Psoas muscle (tissue), 7 donors: ENCODE measurements at regions not wholly inside any gene's neighbourhood (a gene's known extent, or its start where the extent isn't known, plus 50 kb on each side); places are given as distances from the start of the nearest gene placed in this dataset.
A peak's percentile ranks its signal among the peaks of the same experiment; 100 is the strongest.

Experiments
- ATAC-seq, 4 donors: fragments of 200-7000 bp; cut with Tn5 transposase; one replicate each; pipeline ENCODE4 v1.9.1; 2020; ENCODE audit warnings: moderate library complexity in 3 of 4, mild to moderate bottlenecking in 2 of 4
- DNase-seq, 2 donors: peaks; one replicate each; pipeline ENCODE4 v3.0.0-alpha.2; 2020
- H3K27ac ChIP-seq: fragments of 200-600 bp; one replicate; pipeline ENCODE4 v1.8.0; 2022
- H3K27me3 ChIP-seq, 3 donors: fragments of 200-600 bp in 1 of 3; one replicate each; pipeline versions ENCODE4 v1.6.1 to v1.8.0; 2013 to 2022; ENCODE audit warnings: low read length in 2 of 3, mild to moderate bottlenecking in 2 of 3, moderate library complexity in 1 of 3; ENCODE audit not compliant: insufficient read depth in 3 of 3
- H3K36me3 ChIP-seq, 2 donors: fragments of 200-600 bp in 1 of 2; one replicate each; pipeline versions ENCODE4 v1.6.1 to v1.8.0; 2013 to 2022; ENCODE audit warnings: low read depth in 1 of 2, mild to moderate bottlenecking in 1 of 2, moderate library complexity in 1 of 2; ENCODE audit not compliant: insufficient read depth in 1 of 2
- H3K4me1 ChIP-seq: fragments of 200-600 bp; one replicate; pipeline ENCODE4 v1.8.0; 2022
- H3K4me3 ChIP-seq: fragments of 200-600 bp; one replicate; pipeline ENCODE4 v1.8.0; 2022; ENCODE audit warnings: mild to moderate bottlenecking
- H3K9me3 ChIP-seq: fragments of 200-600 bp; one replicate; pipeline ENCODE4 v1.8.0; 2022
- CTCF ChIP-seq: fragments of 200-600 bp; IDR thresholded peaks from one replicate; pipeline ENCODE4 v1.8.0; 2022; ENCODE audit warnings: antibody characterized with exemption
- WGBS, 3 donors: extraction: QIAGEN DNeasy Blood & Tissue Kit; methylation state at CpG; one replicate each; pipeline versions ENCODE4 v1.1.6 to v1.1.7; 2013; 5-methylcytosine and 5-hydroxymethylcytosine counted together
- intact Hi-C, 2 donors: fragments of 100-400 bp; cut with DNase I; formaldehyde crosslinking; loops; one replicate each; pipeline versions ENCODE4 v1.11.0 to v1.14.2; 2022
- donor health status: healthy with polysubstance abuse.
- donor health status: DM: no; HTN: no; CAD: no; lungs with moderate emphysema.
- donor health status: Bipolar disorder and iron deficiency.
- donor health status: healthy.
- donor health status: DM: yes; HTN: yes; CAD: no.
- donor health status: DM: no; HTN: no; CAD: no.
- donor health status: DM: yes; HTN: yes; CAD: no.

GRCh38 chr16:48082516-48082915 is 73.3 kb downstream of the ABCC12 start:
- Histone ChIP-seq H3K9me3 (no peaks in the 10 kb centered on the region), H3K4me3 (no peak overlapping the region), H3K4me1 (peaks cover 15% of the 10 kb centered on the region), H3K36me3 (no peaks in the 10 kb centered on the region), H3K27ac (no peak overlapping the region), H3K27me3 (no peaks in the 10 kb centered on the region)
- ATAC-seq (no peak), DNase-seq (no peak)
- intact Hi-C loops, result no loop called here
- 46 to 58% (median 54%) methylated on average over 6 of the region's 6 CpGs for WGBS, 3 donors
- TF ChIP-seq CTCF, result no peak

GRCh38 chr16:48081656-48082055 is 74.1 kb downstream of the ABCC12 start:
- ATAC-seq, result peak in 1 of 4 donors; percentile 11
- no peak overlapping the region for H3K27ac ChIP-seq
- no peak for DNase-seq
- no peaks in the 10 kb centered on the region for H3K27me3 ChIP-seq
- no peaks in the 10 kb centered on the region for H3K36me3 ChIP-seq
- no peak overlapping the region for H3K4me3 ChIP-seq
- H3K4me1 ChIP-seq, result peaks cover 6% of the 10 kb centered on the region
- TF ChIP-seq CTCF, result no peak
- intact Hi-C loops, result no loop called here
- no peaks in the 10 kb centered on the region for H3K9me3 ChIP-seq
- WGBS, 3 donors, result 55 to 76% (median 64%) methylated on average over 3 of the region's 3 CpGs

GRCh38 chr16:48076455-48077012 is 79.3 kb downstream of the ABCC12 start:
- H3K9me3 ChIP-seq, result no peaks in the 10 kb centered on the region
- intact Hi-C loops, result no loop called here
- 76 to 85% (median 83%) methylated on average over 2 of the region's 2 CpGs for WGBS, 3 donors
- no peaks in the 10 kb centered on the region for H3K36me3 ChIP-seq
- H3K27me3 ChIP-seq, result no peaks in the 10 kb centered on the region
- no peak overlapping the region for H3K4me3 ChIP-seq
- no peaks in the 10 kb centered on the region for H3K4me1 ChIP-seq
- no peak overlapping the region for H3K27ac ChIP-seq
- TF ChIP-seq CTCF, result no peak
- ATAC-seq (no peak), DNase-seq (no peak)

GRCh38 chr16:48075398-48075797 is 80.4 kb downstream of the ABCC12 start:
- no peak overlapping the region for H3K27ac ChIP-seq
- 39 to 67% (median 48%) methylated on average over 3 of the region's 3 CpGs for WGBS, 3 donors
- intact Hi-C loops, result no loop called here
- no peaks in the 10 kb centered on the region for H3K27me3 ChIP-seq
- DNase-seq (no peak), ATAC-seq (no peak)
- no peaks in the 10 kb centered on the region for H3K36me3 ChIP-seq
- no peaks in the 10 kb centered on the region for H3K9me3 ChIP-seq
- no peak for TF ChIP-seq CTCF
- no peaks in the 10 kb centered on the region for H3K4me1 ChIP-seq
- no peak overlapping the region for H3K4me3 ChIP-seq

- Histone ChIP-seq H3K9me3 (no peaks in the 10 kb centered on the region), H3K36me3 (no peaks in the 10 kb centered on the region), H3K27ac (no peak overlapping the region), H3K27me3 (no peaks in the 10 kb centered on the region), H3K4me1 (no peaks in the 10 kb centered on the region), H3K4me3 (no peak overlapping the region)
- no peak for TF ChIP-seq CTCF
- WGBS, 3 donors, result 56 to 70% (median 63%) methylated on average over 2 of the region's 2 CpGs
- ATAC-seq (no peak), DNase-seq (no peak)
- intact Hi-C loops, result no loop called here
Observed at GRCh38 chr16:48067388-48067787, 88.4 kb downstream of the ABCC12 start.
